Peyer's patch (tissue), 4 donors: ENCODE measurements at regions not wholly inside any gene's neighbourhood (a gene's known extent, or its start where the extent isn't known, plus 50 kb on each side); places are given as distances from the start of the nearest gene placed in this dataset.

ENCODE experiments used
- CTCF ChIP-seq, 6 experiments: fragments of 450-650 bp in 4 of 6; fragments of 200-600 bp in 2 of 6; sonication (generic) in 1 of 6; IDR thresholded peaks; one replicate each; pipeline ENCODE4 v1.5.1; 2017 to 2019; ENCODE audit warnings: antibody characterized with exemption in 6 of 6, mild to moderate bottlenecking in 3 of 6, moderate library complexity in 1 of 6
- POLR2A ChIP-seq, 2 donors: fragments of 450-650 bp; IDR thresholded peaks; one replicate each; pipeline ENCODE4 v1.5.1; 2017; ENCODE audit warnings: antibody characterized with exemption in 2 of 2, mild to moderate bottlenecking in 2 of 2, moderate library complexity in 2 of 2

- TF ChIP-seq POLR2A (IDR thresholded peaks at IDR 0.05) (no peak), CTCF (IDR thresholded peaks at IDR 0.05) (no peak)
Observed at GRCh38 chr21:25171438-25171837, 435.8 kb downstream of the MRPL39 start.
